ENCODE measurements at regions not wholly inside any gene's neighbourhood (a gene's known extent, or its start where the extent isn't known, plus 50 kb on each side); places are given as distances from the start of the nearest gene placed in this dataset.

- WGBS, 2 experiments (ENCODE audit: extremely low coverage in 2 of 2, insufficient read length in 1 of 2) = 60% methylated on average over 1 of the region's 4 CpGs; no CpG with 5 or more reads in 1 of the 2 experiments
- Histone ChIP-seq H2BK20ac (ENCODE audit: low read depth, low read length) (no peak overlapping the region), H2AK5ac (ENCODE audit: low read depth, low read length) (no peak overlapping the region), H4K8ac (ENCODE audit: low read depth in 2 of 2, low read length in 2 of 2) (no peak overlapping the region), H3K4me1 (ENCODE audit: control insufficient read depth, insufficient read depth, low read length) (no peaks in the 10 kb centered on the region), H2AK9ac (replicated peaks; ENCODE audit: low read depth, low read length, poor library complexity) (no peak overlapping the region), H2BK5ac (ENCODE audit: low read depth, low read length, poor library complexity, severe bottlenecking) (no peak overlapping the region), H4K5ac (ENCODE audit: low read depth, low read length) (no peak overlapping the region), H3K23ac (ENCODE audit: low read depth, low read length) (no peak overlapping the region), H4K20me1 (ENCODE audit: insufficient read depth, low read length) (no peaks in the 10 kb centered on the region), H3K18ac (ENCODE audit: low read depth, low read length) (no peak overlapping the region), H3K27ac (ENCODE audit: insufficient read depth, low read length) (no peak overlapping the region), H3K4me3 (ENCODE audit: insufficient read depth, low read depth, low read length) (no peak overlapping the region), H2BK15ac (ENCODE audit: low read depth, low read length) (no peak overlapping the region), H3K4ac (ENCODE audit: low read depth, low read length) (no peak overlapping the region), H3K56ac (ENCODE audit: extremely low read depth, insufficient read depth, low read length) (no peak overlapping the region), H3K79me1 (ENCODE audit: low read depth in 1 of 2, low read length in 2 of 2) (no peaks in the 10 kb centered on the region), H2BK120ac (ENCODE audit: low read depth, low read length) (no peak overlapping the region), H4K91ac (ENCODE audit: insufficient read depth, low read depth, low read length) (no peak overlapping the region), H3K9me3 (ENCODE audit: control insufficient read depth, insufficient read depth, low read length) (peaks cover 10% of the 10 kb centered on the region), H3K27me3 (ENCODE audit: control insufficient read depth, insufficient read depth, low read length) (no peaks in the 10 kb centered on the region), H2AFZ (replicated peaks; ENCODE audit: low read length, poor library complexity) (no peak overlapping the region), H3K9ac (ENCODE audit: low read depth, low read length) (no peak overlapping the region), H3K36me3 (ENCODE audit: control insufficient read depth, insufficient read depth, low read length) (no peaks in the 10 kb centered on the region), H3K9me1 (ENCODE audit: insufficient read depth, low read length) (no peaks in the 10 kb centered on the region), H3K4me2 (ENCODE audit: low read depth, low read length) (no peak overlapping the region), H3K14ac (replicated peaks; ENCODE audit: low read depth, low read length) (no peak overlapping the region)
- no peak for ATAC-seq (ENCODE audit: low read depth)
- ChIA-PET POLR2A (ENCODE audit: unreplicated experiment) (no interaction called here), CTCF (no interaction called here)
- in situ Hi-C loops (cut with MboI; ENCODE audit: low sequenced_read_pairs) (no loop called here), intact Hi-C loops (cut with micrococcal nuclease) (no loop called here), dilution Hi-C loops (cut with HindIII; ENCODE audit: low sequenced_read_pairs, unreplicated experiment) (no loop called here)
- no TSS peak for BruUV-seq (replicated peaks)
- DNase-seq = no peak
- TF ChIP-seq MAZ (IDR thresholded peaks at IDR 0.05; ENCODE audit: borderline replicate concordance, low read depth, low read length) (no peak), CHD1 (IDR thresholded peaks at IDR 0.05; ENCODE audit: low read depth, low read length) (no peak), RAD21 (IDR thresholded peaks at IDR 0.05; ENCODE audit: low read length) (no peak), FOS (IDR thresholded peaks at IDR 0.05; ENCODE audit: low read depth, low read length) (no peak), MAFK (IDR thresholded peaks at IDR 0.05; ENCODE audit: low read depth, low read length) (no peak), RCOR1 (IDR thresholded peaks at IDR 0.05; ENCODE audit: insufficient replicate concordance, low read length) (no peak), ELK1 (IDR thresholded peaks at IDR 0.05; ENCODE audit: borderline replicate concordance, low read depth, low read length) (no peak)
These were observed 52.8 kb downstream of the SOX2 start for GRCh38 chr3:181764544-181764943.
